GM21528 (cell line): ENCODE measurements at regions not wholly inside any gene's neighbourhood (a gene's known extent, or its start where the extent isn't known, plus 50 kb on each side); places are given as distances from the start of the nearest gene placed in this dataset.

Source experiments
- ATAC-seq: cut with Tn5 transposase; IDR thresholded peaks from one replicate; pipeline ENCODE4 v1.9.1; 2021; ENCODE audit warnings: mild to moderate bottlenecking, moderate library complexity; ENCODE audit not compliant: unreplicated experiment, low FRiP score

GRCh38 chr10:78377356-78377755 is 343.7 kb downstream of the RPS24 start:
- no peak for ATAC-seq

GRCh38 chr10:78378192-78378591 is 344.5 kb downstream of the RPS24 start:
- ATAC-seq: no peak

- ATAC-seq: no peak
These were observed 347.4 kb downstream of the RPS24 start for GRCh38 chr10:78381107-78381506.

- ATAC-seq: no peak
These were observed 348.4 kb downstream of the RPS24 start for GRCh38 chr10:78382047-78382446.

- no peak for ATAC-seq
These were observed 349.1 kb downstream of the RPS24 start for GRCh38 chr10:78382772-78383171.

GRCh38 chr10:78383378-78384048 is 349.9 kb downstream of the RPS24 start:
- ATAC-seq: no peak

GRCh38 chr10:78384049-78384431 is 350.4 kb downstream of the RPS24 start:
- ATAC-seq: no peak

GRCh38 chr10:78385599-78385998 is 351.9 kb downstream of the RPS24 start:
- ATAC-seq: no peak

- ATAC-seq: no peak
These were observed 352.8 kb downstream of the RPS24 start for GRCh38 chr10:78386509-78386908.

GRCh38 chr10:78388331-78389050 is 354.8 kb downstream of the RPS24 start:
- ATAC-seq: no peak

- no peak for ATAC-seq
These were observed 355.8 kb downstream of the RPS24 start for GRCh38 chr10:78389419-78389818.

GRCh38 chr10:78390051-78390450 is 356.4 kb downstream of the RPS24 start:
- no peak for ATAC-seq

- no peak for ATAC-seq
These were observed 357.2 kb downstream of the RPS24 start for GRCh38 chr10:78390817-78391216.

GRCh38 chr10:78391585-78391984 is 357.9 kb downstream of the RPS24 start:
- no peak for ATAC-seq

- no peak for ATAC-seq
These were observed 358.5 kb downstream of the RPS24 start for GRCh38 chr10:78392197-78392596.

GRCh38 chr10:78393094-78393493 is 359.4 kb downstream of the RPS24 start:
- ATAC-seq: no peak

GRCh38 chr10:78394047-78394446 is 360.4 kb downstream of the RPS24 start:
- no peak for ATAC-seq

- ATAC-seq: no peak
These were observed 361.5 kb downstream of the RPS24 start for GRCh38 chr10:78395162-78395561.

- ATAC-seq: no peak
These were observed 363.1 kb downstream of the RPS24 start for GRCh38 chr10:78396754-78397153.

GRCh38 chr10:78397786-78398185 is 364.1 kb downstream of the RPS24 start:
- no peak for ATAC-seq

GRCh38 chr10:78398382-78398781 is 364.7 kb downstream of the RPS24 start:
- ATAC-seq: no peak
